SK-N-SH (cell line): ENCODE measurements at regions not wholly inside any gene's neighbourhood (a gene's known extent, or its start where the extent isn't known, plus 50 kb on each side); places are given as distances from the start of the nearest gene placed in this dataset.

ENCODE experiments used
- CTCF ChIA-PET: fragments of 300-600, 350-600 bp; formaldehyde crosslinking; extraction: SDS; loops from one replicate; lab custom pipeline; 2021; lab: Yijun Ruan, JAX
- POLR2A ChIA-PET: fragments of 350-600 bp; sonication (Branson Sonifier 250); formaldehyde crosslinking; extraction: SDS; loops from one replicate; lab custom pipeline; 2020; ENCODE audit warnings: antibody characterized with exemption, inconsistent platforms; lab: Yijun Ruan, JAX
- DNase-seq: peaks from one replicate; pipeline ENCODE4 v3.0.0; 2012
- H2AFZ ChIP-seq: fragments of 200-600 bp; sonication (generic); 2 replicates; pipeline ENCODE4 v1.8.1; 2016; ENCODE audit warnings: antibody characterized with exemption, mild to moderate bottlenecking, low read depth
- H3F3A ChIP-seq: fragments of 200-600 bp; sonication (generic); replicated peaks from 2 replicates; pipeline ENCODE3; 2016; ENCODE audit warnings: antibody characterized with exemption, mild to moderate bottlenecking; ENCODE audit not compliant: insufficient read depth
- H3K27ac ChIP-seq, 2 experiments: fragments of 200-500 bp in 1 of 2; fragments of 200-600 bp in 1 of 2; sonication (Bioruptor generic) in 1 of 2; sonication (generic), shearing (Covaris generic) in 1 of 2; 2 replicates each; pipeline versions ENCODE4 v1.5.1 to v1.6.1; 2014 to 2016; ENCODE audit warnings: low read depth in 2 of 2, inconsistent platforms in 1 of 2, low read length in 1 of 2, mild to moderate bottlenecking in 1 of 2, mixed read lengths in 1 of 2
- H3K27me3 ChIP-seq: fragments of 200-600 bp; sonication (generic), shearing (Covaris generic); 2 replicates; pipeline ENCODE4 v1.6.1; 2016; ENCODE audit warnings: mixed run types; ENCODE audit not compliant: insufficient read depth
- H3K36me3 ChIP-seq, 2 experiments: fragments of 200-500 bp in 1 of 2; fragments of 200-600 bp in 1 of 2; sonication (Bioruptor generic) in 1 of 2; sonication (generic) in 1 of 2; replicated peaks in 1 of 2; 2 replicates each; pipeline versions ENCODE3 to v1.5.1; 2014 to 2016; ENCODE audit warnings: low read length in 1 of 2, mild to moderate bottlenecking in 1 of 2; ENCODE audit not compliant: insufficient read depth in 2 of 2, control insufficient read depth in 1 of 2
- H3K4me1 ChIP-seq, 2 experiments: fragments of 200-500 bp in 1 of 2; fragments of 200-600 bp in 1 of 2; sonication (Bioruptor generic) in 1 of 2; sonication (generic), shearing (Covaris generic) in 1 of 2; 2 replicates each; pipeline versions ENCODE4 v1.5.1 to v1.6.1; 2014 to 2016; ENCODE audit warnings: low read depth in 1 of 2, low read length in 1 of 2, mixed run types in 1 of 2; ENCODE audit not compliant: insufficient read depth in 2 of 2, control insufficient read depth in 1 of 2
- H3K4me2 ChIP-seq: fragments of 200-600 bp; sonication (generic), shearing (Covaris generic); 2 replicates; pipeline ENCODE4 v1.6.1; 2017; ENCODE audit warnings: mixed run types
- H3K4me3 ChIP-seq, 2 experiments: fragments of 200-500 bp in 1 of 2; fragments of 200-600 bp in 1 of 2; sonication (Bioruptor generic) in 1 of 2; sonication (generic), shearing (Covaris generic) in 1 of 2; 2 replicates each; pipeline versions ENCODE4 v1.5.1 to v1.8.1; 2014 to 2016; ENCODE audit warnings: low read depth in 2 of 2, inconsistent platforms in 1 of 2, low read length in 1 of 2, mild to moderate bottlenecking in 1 of 2, mixed read lengths in 1 of 2, moderate library complexity in 1 of 2
- H3K79me2 ChIP-seq: fragments of 200-600 bp; sonication (generic); 2 replicates; pipeline ENCODE4 v1.8.1; 2017; ENCODE audit warnings: mild to moderate bottlenecking; ENCODE audit not compliant: insufficient read depth
- H3K9ac ChIP-seq: fragments of 200-600 bp; sonication (generic); 2 replicates; pipeline ENCODE4 v1.6.1; 2017; ENCODE audit warnings: mixed run types
- H3K9me2 ChIP-seq: fragments of 200-600 bp; sonication (generic); 2 replicates; pipeline ENCODE4 v1.6.1; 2017; ENCODE audit warnings: mixed run types
- H3K9me3 ChIP-seq: fragments of 200-600 bp; sonication (generic); 2 replicates; pipeline ENCODE4 v1.6.1; 2017; ENCODE audit warnings: mixed run types, mild to moderate bottlenecking, moderate library complexity
- H4K20me1 ChIP-seq: fragments of 200-600 bp; sonication (generic); 2 replicates; pipeline ENCODE4 v1.6.1; 2017; ENCODE audit warnings: mild to moderate bottlenecking, mixed run types; ENCODE audit not compliant: insufficient read depth
- CHD2 ChIP-seq: fragments of 150-350 bp; IDR thresholded peaks from 2 replicates; pipeline ENCODE4 v1.6.1; 2018; ENCODE audit warnings: low read length; ENCODE audit not compliant: partially characterized antibody
- ELF1 ChIP-seq: IDR thresholded peaks from 2 replicates; pipeline ENCODE4 v1.4.0; 2012
- EP300 ChIP-seq, 2 experiments: IDR thresholded peaks; 2 replicates each; pipeline versions ENCODE4 v1.4.0 to v1.6.1; 2012; ENCODE audit warnings: borderline replicate concordance in 1 of 2, low read depth in 1 of 2, low read length in 1 of 2
- EZH2phosphoT487 ChIP-seq: fragments of 200-600 bp; sonication (generic); IDR thresholded peaks from 2 replicates; pipeline ENCODE4 v1.6.1; 2017; ENCODE audit warnings: low read depth, mixed run types, mild to moderate bottlenecking, antibody characterized with exemption, moderate library complexity, borderline replicate concordance
- FOXJ3 ChIP-seq: sonication (generic); formaldehyde crosslinking; IDR thresholded peaks from 2 replicates; pipeline ENCODE4 v1.5.1; 2020; ENCODE audit warnings: mild to moderate bottlenecking, missing genetic modification reagents
- FOXM1 ChIP-seq: IDR thresholded peaks from 2 replicates; pipeline ENCODE4 v1.4.0; 2012; ENCODE audit warnings: low read depth, mild to moderate bottlenecking
- GABPA ChIP-seq: IDR thresholded peaks from 2 replicates; pipeline ENCODE4 v1.4.0; 2012; ENCODE audit warnings: low read depth, mild to moderate bottlenecking
- IRF3 ChIP-seq: fragments of 150-350 bp; IDR thresholded peaks from 2 replicates; pipeline ENCODE4 v1.6.1; 2016; ENCODE audit warnings: mild to moderate bottlenecking, low read depth, low read length
- NRF1 ChIP-seq: IDR thresholded peaks from 2 replicates; pipeline ENCODE4 v1.6.1; 2012; ENCODE audit warnings: low read depth, mild to moderate bottlenecking, low read length
- PBX3 ChIP-seq: IDR thresholded peaks from 2 replicates; pipeline ENCODE4; 2012
- POLR2AphosphoS5 ChIP-seq: IDR thresholded peaks from 2 replicates; pipeline ENCODE4 v1.6.1; 2012; ENCODE audit warnings: low read depth, low read length
- RFX5 ChIP-seq: IDR thresholded peaks from 2 replicates; pipeline ENCODE4 v1.6.1; 2012; ENCODE audit warnings: mild to moderate bottlenecking, improper control_type of control experiment, low read length
- RXRA ChIP-seq: IDR thresholded peaks from 2 replicates; pipeline ENCODE4 v1.4.0; 2012; ENCODE audit warnings: low read depth, mild to moderate bottlenecking, borderline replicate concordance
- SIN3A ChIP-seq: IDR thresholded peaks from 2 replicates; pipeline ENCODE4 v1.6.1; 2012; ENCODE audit warnings: low read depth, mild to moderate bottlenecking, low read length, moderate library complexity, borderline replicate concordance
- TCF12 ChIP-seq: IDR thresholded peaks from 2 replicates; pipeline ENCODE4 v1.4.0; 2012
- TEAD4 ChIP-seq: IDR thresholded peaks from 2 replicates; pipeline ENCODE4 v1.4.0; 2012; ENCODE audit warnings: mild to moderate bottlenecking, borderline replicate concordance; ENCODE audit not compliant: insufficient read depth
- WGBS: methylation state at CpG from one replicate; pipeline ENCODE4 v1.1.6; 2017; ENCODE audit warnings: low lambda C conversion rate; 5-methylcytosine and 5-hydroxymethylcytosine counted together
- TF ChIP-seq, protein P1 (sequence below): IDR thresholded peaks from 2 replicates; pipeline ENCODE4 v1.4.0; 2012; ENCODE audit warnings: low read depth
- TF ChIP-seq, protein P2 (sequence below): fragments of 150-350 bp; IDR thresholded peaks from 2 replicates; pipeline ENCODE4 v1.6.1; 2017; ENCODE audit warnings: antibody characterized with exemption, low read length, low read depth, borderline replicate concordance
- TF ChIP-seq, protein P3 (sequence below): fragments of 200-600 bp; sonication (generic); IDR thresholded peaks from 2 replicates; pipeline ENCODE4 v1.6.1; 2017; ENCODE audit warnings: antibody characterized with exemption, mild to moderate bottlenecking, moderate library complexity

DNA sequence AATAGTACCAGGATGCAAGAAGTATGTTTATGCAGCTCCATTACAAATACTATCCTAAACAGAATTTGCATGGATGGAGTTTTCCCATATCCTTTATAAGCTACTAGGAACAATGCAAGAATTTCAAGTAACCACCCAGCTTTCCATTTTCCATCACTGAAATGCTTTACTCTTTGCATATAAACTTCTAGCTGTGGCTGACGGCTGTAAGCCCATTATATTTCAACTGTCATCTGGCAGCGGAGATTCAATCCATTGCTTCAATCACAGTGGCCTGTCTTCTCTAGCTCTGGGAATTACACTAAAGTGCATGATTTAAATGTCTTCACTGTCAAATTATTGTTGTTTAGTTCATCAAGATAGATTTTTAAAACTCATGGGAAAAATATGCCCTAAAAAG lies 64.2 kb upstream of the PAM start:
- H3K9ac ChIP-seq = no peak overlapping the region
- WGBS = 83% methylated on average over 2 of the region's 2 CpGs
- H3K27ac ChIP-seq = no peak overlapping the region
- no peak overlapping the region for H3K4me3 ChIP-seq
- H3K4me2 ChIP-seq = no peak overlapping the region
- H3K79me2 ChIP-seq = no peaks in the 10 kb centered on the region
- no peak for DNase-seq
- ChIA-PET POLR2A (no interaction called here), CTCF (interaction anchor here (1.0 to 2.5 kb wide), 3 partner anchors 9 to 154 kb away, joined by 3 to 10 read pairs (median 3); no protein-coding TSS in a partner anchor)
- H3K4me1 ChIP-seq = no peaks in the 10 kb centered on the region
- no peak for TF ChIP-seq RFX5
- TF ChIP-seq POLR2AphosphoS5 = no peak
- TF ChIP-seq TCF12 = no peak
- TF ChIP-seq, protein P1, sequence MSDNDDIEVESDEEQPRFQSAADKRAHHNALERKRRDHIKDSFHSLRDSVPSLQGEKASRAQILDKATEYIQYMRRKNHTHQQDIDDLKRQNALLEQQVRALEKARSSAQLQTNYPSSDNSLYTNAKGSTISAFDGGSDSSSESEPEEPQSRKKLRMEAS = no peak
- TF ChIP-seq IRF3 = no peak
- no peak for TF ChIP-seq EZH2phosphoT487
- TF ChIP-seq RXRA = no peak
- TF ChIP-seq SIN3A = no peak
- TF ChIP-seq, protein P2, sequence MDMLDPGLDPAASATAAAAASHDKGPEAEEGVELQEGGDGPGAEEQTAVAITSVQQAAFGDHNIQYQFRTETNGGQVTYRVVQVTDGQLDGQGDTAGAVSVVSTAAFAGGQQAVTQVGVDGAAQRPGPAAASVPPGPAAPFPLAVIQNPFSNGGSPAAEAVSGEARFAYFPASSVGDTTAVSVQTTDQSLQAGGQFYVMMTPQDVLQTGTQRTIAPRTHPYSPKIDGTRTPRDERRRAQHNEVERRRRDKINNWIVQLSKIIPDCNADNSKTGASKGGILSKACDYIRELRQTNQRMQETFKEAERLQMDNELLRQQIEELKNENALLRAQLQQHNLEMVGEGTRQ = no peak
- no peak for TF ChIP-seq GABPA
- TF ChIP-seq ELF1 = no peak
- no peak for TF ChIP-seq NRF1
- TF ChIP-seq, protein P3, sequence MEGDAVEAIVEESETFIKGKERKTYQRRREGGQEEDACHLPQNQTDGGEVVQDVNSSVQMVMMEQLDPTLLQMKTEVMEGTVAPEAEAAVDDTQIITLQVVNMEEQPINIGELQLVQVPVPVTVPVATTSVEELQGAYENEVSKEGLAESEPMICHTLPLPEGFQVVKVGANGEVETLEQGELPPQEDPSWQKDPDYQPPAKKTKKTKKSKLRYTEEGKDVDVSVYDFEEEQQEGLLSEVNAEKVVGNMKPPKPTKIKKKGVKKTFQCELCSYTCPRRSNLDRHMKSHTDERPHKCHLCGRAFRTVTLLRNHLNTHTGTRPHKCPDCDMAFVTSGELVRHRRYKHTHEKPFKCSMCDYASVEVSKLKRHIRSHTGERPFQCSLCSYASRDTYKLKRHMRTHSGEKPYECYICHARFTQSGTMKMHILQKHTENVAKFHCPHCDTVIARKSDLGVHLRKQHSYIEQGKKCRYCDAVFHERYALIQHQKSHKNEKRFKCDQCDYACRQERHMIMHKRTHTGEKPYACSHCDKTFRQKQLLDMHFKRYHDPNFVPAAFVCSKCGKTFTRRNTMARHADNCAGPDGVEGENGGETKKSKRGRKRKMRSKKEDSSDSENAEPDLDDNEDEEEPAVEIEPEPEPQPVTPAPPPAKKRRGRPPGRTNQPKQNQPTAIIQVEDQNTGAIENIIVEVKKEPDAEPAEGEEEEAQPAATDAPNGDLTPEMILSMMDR = no peak
- TF ChIP-seq EP300 (IDR thresholded peaks at IDR 0.05; ENCODE audit: borderline replicate concordance in 1 of 2, low read depth in 1 of 2, low read length in 1 of 2) = no peak
- H3K9me3 ChIP-seq = no peaks in the 10 kb centered on the region
- no peak overlapping the region for H2AFZ ChIP-seq
- no peaks in the 10 kb centered on the region for H3K36me3 ChIP-seq
- no peaks in the 10 kb centered on the region for H4K20me1 ChIP-seq
- no peaks in the 10 kb centered on the region for H3K27me3 ChIP-seq
- no peaks in the 10 kb centered on the region for H3F3A ChIP-seq
- H3K9me2 ChIP-seq = no peaks in the 10 kb centered on the region

DNA sequence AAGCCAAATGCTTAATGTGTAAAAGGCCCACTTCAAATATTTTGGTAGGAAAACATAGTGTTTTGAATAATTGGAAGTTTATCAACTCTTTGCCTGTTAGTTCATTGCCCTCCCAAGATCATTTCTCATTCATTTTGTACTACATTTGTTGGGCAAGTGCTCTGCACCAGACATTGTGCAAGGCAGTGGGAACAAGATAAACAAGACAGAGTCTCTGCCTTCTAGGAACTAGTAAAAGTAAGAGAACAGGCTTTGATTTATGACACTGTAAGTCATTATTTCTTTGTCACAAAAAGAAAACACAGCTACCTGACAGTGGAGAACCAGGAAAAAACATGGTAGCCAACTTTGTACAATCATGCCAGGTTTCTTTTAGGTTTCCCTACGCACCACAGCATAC lies 63.7 kb upstream of the PAM start:
- no peak for DNase-seq
- Histone ChIP-seq H4K20me1 (no peaks in the 10 kb centered on the region), H3K36me3 (no peaks in the 10 kb centered on the region), H3F3A (no peaks in the 10 kb centered on the region), H2AFZ (no peak overlapping the region), H3K9me2 (no peaks in the 10 kb centered on the region), H3K27ac (no peak overlapping the region), H3K79me2 (no peaks in the 10 kb centered on the region), H3K4me1 (no peaks in the 10 kb centered on the region), H3K9ac (no peak overlapping the region), H3K4me2 (no peak overlapping the region), H3K4me3 (no peak overlapping the region), H3K9me3 (no peaks in the 10 kb centered on the region), H3K27me3 (no peaks in the 10 kb centered on the region)
- POLR2A ChIA-PET = no interaction called here
- 100% methylated on average over 1 of the region's 1 CpG for WGBS
- CTCF ChIA-PET = interaction anchor here (1.0 to 2.5 kb wide), 4 partner anchors 10 to 155 kb away, joined by 3 to 10 read pairs (median 4); no protein-coding TSS in a partner anchor
- TF ChIP-seq FOXJ3 (CRISPR knock-in tag) (no peak), EZH2phosphoT487 (no peak), TEAD4 (no peak), IRF3 (no peak), FOXM1 (no peak), CHD2 (no peak), PBX3 (no peak)
- TF ChIP-seq, protein P3 = no peak
